DOHH2 (cell line): ENCODE measurements at regions not wholly inside any gene's neighbourhood (a gene's known extent, or its start where the extent isn't known, plus 50 kb on each side); places are given as distances from the start of the nearest gene placed in this dataset.

Source experiments
- H3F3A ChIP-seq: fragments of 200-600 bp; sonication (generic), shearing (Covaris generic); 2 replicates; pipeline ENCODE4 v1.6.0; 2016; ENCODE audit warnings: antibody characterized with exemption, mild to moderate bottlenecking; ENCODE audit not compliant: control insufficient read depth, insufficient read depth
- H3K27ac ChIP-seq: fragments of 200-600 bp; sonication (generic); 2 replicates; pipeline ENCODE4 v1.5.1; 2014; ENCODE audit warnings: low read depth, mild to moderate bottlenecking, low read length, moderate library complexity
- H3K27me3 ChIP-seq: fragments of 200-600 bp; sonication (generic); 2 replicates; pipeline ENCODE4 v1.6.1; 2014; ENCODE audit warnings: mild to moderate bottlenecking, low read length, mixed read lengths; ENCODE audit not compliant: control insufficient read depth
- H3K36me3 ChIP-seq: fragments of 200-600 bp; sonication (generic); 2 replicates; pipeline ENCODE4 v1.6.1; 2014; ENCODE audit warnings: mild to moderate bottlenecking, low read length, moderate library complexity, mixed read lengths; ENCODE audit not compliant: control insufficient read depth
- H3K4me1 ChIP-seq: fragments of 200-600 bp; sonication (generic); 2 replicates; pipeline ENCODE4 v1.6.1; 2014; ENCODE audit warnings: mild to moderate bottlenecking, low read length, mixed read lengths; ENCODE audit not compliant: control insufficient read depth
- H3K4me2 ChIP-seq: fragments of 200-600 bp; sonication (generic); 2 replicates; pipeline ENCODE4 v1.6.0; 2014; ENCODE audit warnings: mild to moderate bottlenecking, low read length, moderate library complexity
- H3K4me3 ChIP-seq: fragments of 200-600 bp; sonication (generic); 2 replicates; pipeline ENCODE4 v1.5.1; 2014; ENCODE audit warnings: mild to moderate bottlenecking, low read length, mixed read lengths
- H3K79me2 ChIP-seq: fragments of 200-600 bp; sonication (generic); 2 replicates; pipeline ENCODE4 v1.6.1; 2014; ENCODE audit warnings: mild to moderate bottlenecking, low read length, mixed read lengths; ENCODE audit not compliant: control insufficient read depth
- H3K9me2 ChIP-seq: fragments of 200-600 bp; sonication (generic); replicated peaks from 2 replicates; pipeline ENCODE4 v1.6.1; 2014; ENCODE audit warnings: mild to moderate bottlenecking, low read length, mixed read lengths; ENCODE audit not compliant: control insufficient read depth
- H3K9me3 ChIP-seq: fragments of 200-600 bp; sonication (generic); 2 replicates; pipeline ENCODE4 v1.6.1; 2014; ENCODE audit warnings: antibody characterized with exemption, low read length, mixed read lengths; ENCODE audit not compliant: control insufficient read depth, insufficient read depth
- H4K20me1 ChIP-seq: fragments of 200-600 bp; sonication (generic); 2 replicates; pipeline ENCODE4 v1.6.0; 2014; ENCODE audit warnings: low read depth, mild to moderate bottlenecking, antibody characterized with exemption, low read length, moderate library complexity; ENCODE audit not compliant: control insufficient read depth, insufficient read depth
- EZH2phosphoT487 ChIP-seq: fragments of 200-600 bp; sonication (generic); IDR thresholded peaks from 2 replicates; pipeline ENCODE4 v1.6.1; 2017; ENCODE audit warnings: borderline replicate concordance, mild to moderate bottlenecking, antibody characterized with exemption, low read length, moderate library complexity, mixed read lengths
- TF ChIP-seq, protein P1 (sequence below): fragments of 200-600 bp; sonication (generic); IDR thresholded peaks from one replicate; pipeline ENCODE4 v1.5.1; 2014; ENCODE audit warnings: antibody characterized with exemption, mild to moderate bottlenecking, low read depth, low read length; ENCODE audit not compliant: poor library complexity, severe bottlenecking

DNA sequence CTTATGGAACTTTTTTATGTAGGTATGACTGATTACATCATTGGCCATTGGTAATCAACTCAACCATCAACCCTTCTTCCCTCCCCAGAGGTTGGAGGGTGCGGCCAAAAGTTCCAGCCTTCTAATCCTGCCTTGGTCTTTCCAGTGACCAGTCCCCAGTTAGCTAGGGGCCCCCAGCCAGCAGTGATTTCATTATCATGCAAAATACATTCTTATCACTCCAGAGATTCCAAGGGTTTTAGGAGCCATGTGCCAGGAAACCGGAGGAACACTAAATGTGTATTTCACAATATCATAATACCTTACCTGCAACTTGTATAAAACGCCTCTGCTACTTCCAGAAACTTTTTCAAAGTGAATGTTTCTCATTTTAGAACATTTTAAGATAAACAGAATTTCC lies 181.5 kb upstream of the PELI2 start:
- H3K4me1 ChIP-seq: no peaks in the 10 kb centered on the region
- H3K27me3 ChIP-seq: no peaks in the 10 kb centered on the region
- no peaks in the 10 kb centered on the region for H3K36me3 ChIP-seq
- H3K4me3 ChIP-seq: no peak overlapping the region
- no peaks in the 10 kb centered on the region for H3K9me3 ChIP-seq
- H3F3A ChIP-seq: no peaks in the 10 kb centered on the region
- H3K9me2 ChIP-seq: no peaks in the 10 kb centered on the region
- no peak overlapping the region for H3K27ac ChIP-seq
- no peaks in the 10 kb centered on the region for H4K20me1 ChIP-seq
- TF ChIP-seq, protein P1, sequence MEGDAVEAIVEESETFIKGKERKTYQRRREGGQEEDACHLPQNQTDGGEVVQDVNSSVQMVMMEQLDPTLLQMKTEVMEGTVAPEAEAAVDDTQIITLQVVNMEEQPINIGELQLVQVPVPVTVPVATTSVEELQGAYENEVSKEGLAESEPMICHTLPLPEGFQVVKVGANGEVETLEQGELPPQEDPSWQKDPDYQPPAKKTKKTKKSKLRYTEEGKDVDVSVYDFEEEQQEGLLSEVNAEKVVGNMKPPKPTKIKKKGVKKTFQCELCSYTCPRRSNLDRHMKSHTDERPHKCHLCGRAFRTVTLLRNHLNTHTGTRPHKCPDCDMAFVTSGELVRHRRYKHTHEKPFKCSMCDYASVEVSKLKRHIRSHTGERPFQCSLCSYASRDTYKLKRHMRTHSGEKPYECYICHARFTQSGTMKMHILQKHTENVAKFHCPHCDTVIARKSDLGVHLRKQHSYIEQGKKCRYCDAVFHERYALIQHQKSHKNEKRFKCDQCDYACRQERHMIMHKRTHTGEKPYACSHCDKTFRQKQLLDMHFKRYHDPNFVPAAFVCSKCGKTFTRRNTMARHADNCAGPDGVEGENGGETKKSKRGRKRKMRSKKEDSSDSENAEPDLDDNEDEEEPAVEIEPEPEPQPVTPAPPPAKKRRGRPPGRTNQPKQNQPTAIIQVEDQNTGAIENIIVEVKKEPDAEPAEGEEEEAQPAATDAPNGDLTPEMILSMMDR: no peak
- TF ChIP-seq EZH2phosphoT487: no peak
- no peaks in the 10 kb centered on the region for H3K79me2 ChIP-seq
- H3K4me2 ChIP-seq: no peak overlapping the region

DNA sequence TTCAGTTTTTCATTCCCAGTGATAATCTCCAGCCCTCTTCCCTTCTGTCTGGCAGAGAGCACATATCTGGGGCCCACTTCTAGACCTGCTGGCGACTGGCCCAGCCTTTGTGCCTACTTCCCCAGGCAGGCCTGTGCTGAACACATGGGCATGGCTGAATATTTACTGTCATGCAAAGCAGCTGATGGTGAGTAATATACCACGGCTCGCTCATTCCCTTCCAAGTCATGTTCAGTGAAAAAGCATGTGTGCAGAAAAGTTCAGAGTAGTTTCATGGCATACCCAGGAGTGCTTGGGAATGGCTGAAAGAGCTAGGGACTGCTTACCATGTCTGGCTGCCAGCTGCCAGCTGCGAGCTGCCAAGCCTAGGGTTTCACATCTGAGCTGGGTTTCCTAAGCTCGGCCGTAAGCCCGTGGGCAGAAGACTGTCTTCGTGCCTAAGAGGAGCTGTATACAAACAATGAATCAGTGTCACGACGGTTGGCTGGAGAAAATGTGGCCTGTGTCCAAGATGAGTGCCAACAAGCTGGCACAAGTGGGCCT lies 179.9 kb upstream of the PELI2 start:
- Histone ChIP-seq H3K79me2 (no peaks in the 10 kb centered on the region), H3K27me3 (no peaks in the 10 kb centered on the region), H3K9me2 (no peaks in the 10 kb centered on the region), H3K4me3 (no peak overlapping the region), H3K36me3 (no peaks in the 10 kb centered on the region), H3F3A (no peaks in the 10 kb centered on the region), H3K27ac (no peak overlapping the region), H3K4me2 (no peak overlapping the region), H4K20me1 (no peaks in the 10 kb centered on the region), H3K4me1 (no peaks in the 10 kb centered on the region), H3K9me3 (no peaks in the 10 kb centered on the region)
- no peak for TF ChIP-seq EZH2phosphoT487
- TF ChIP-seq, protein P1: no peak

DNA sequence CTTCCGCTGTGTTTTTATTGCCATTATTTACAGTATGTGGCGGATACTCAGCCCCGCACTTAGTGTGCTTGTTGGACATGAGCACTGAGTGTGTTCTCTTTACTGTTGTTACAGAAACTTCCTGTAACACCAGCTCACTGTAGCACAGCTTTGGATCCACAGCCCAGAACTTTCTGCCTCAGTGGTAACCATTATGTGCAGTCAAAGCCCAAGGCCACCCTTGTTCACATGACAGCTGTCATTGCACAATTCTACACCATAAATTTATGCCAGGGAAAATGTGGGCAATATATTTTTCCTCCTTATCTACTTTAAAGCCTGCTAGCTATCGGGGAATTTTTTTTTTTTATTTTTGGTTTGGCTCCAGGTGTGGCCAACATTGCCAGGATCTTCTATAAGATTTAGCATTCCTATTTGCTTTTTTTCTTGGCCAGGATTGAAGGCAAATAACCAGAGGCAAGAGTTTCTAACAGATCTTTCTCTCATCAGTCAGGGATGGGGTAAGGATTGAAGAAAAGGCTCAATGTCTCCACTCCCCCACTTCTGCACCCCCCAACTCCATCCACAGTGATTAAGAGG lies 176.0 kb upstream of the PELI2 start:
- H3F3A ChIP-seq: no peaks in the 10 kb centered on the region
- no peaks in the 10 kb centered on the region for H3K9me3 ChIP-seq
- H3K9me2 ChIP-seq: no peaks in the 10 kb centered on the region
- TF ChIP-seq, protein P1: no peak
- TF ChIP-seq EZH2phosphoT487: no peak
- no peaks in the 10 kb centered on the region for H3K4me1 ChIP-seq
- H3K4me2 ChIP-seq: no peak overlapping the region
- no peak overlapping the region for H3K4me3 ChIP-seq
- H3K79me2 ChIP-seq: no peaks in the 10 kb centered on the region
- no peak overlapping the region for H3K27ac ChIP-seq
- no peaks in the 10 kb centered on the region for H3K27me3 ChIP-seq
- H4K20me1 ChIP-seq: no peaks in the 10 kb centered on the region
- no peaks in the 10 kb centered on the region for H3K36me3 ChIP-seq
